ENCODE measurements at regions not wholly inside any gene's neighbourhood (a gene's known extent, or its start where the extent isn't known, plus 50 kb on each side); places are given as distances from the start of the nearest gene placed in this dataset.

- H2BK5ac ChIP-seq (ENCODE audit: low read depth, low read length): no peak overlapping the region
- no peaks in the 10 kb centered on the region for H3K36me3 ChIP-seq (ENCODE audit: control insufficient read depth in 2 of 4, insufficient read depth in 4 of 4, low read length in 3 of 4)
- no peak overlapping the region for H3K23ac ChIP-seq (ENCODE audit: insufficient read length)
- H3K4me2 ChIP-seq (ENCODE audit: insufficient read depth in 1 of 2, low read depth in 2 of 2, low read length in 2 of 2): no peak overlapping the region
- H4K5ac ChIP-seq (ENCODE audit: insufficient read length, low read depth, low read length): no peak overlapping the region
- no peaks in the 10 kb centered on the region for H3K9me3 ChIP-seq (ENCODE audit: insufficient read depth in 2 of 2, low read depth in 1 of 2, low read length in 1 of 2)
- WGBS, 2 experiments (ENCODE audit: extremely low coverage in 1 of 2, insufficient coverage in 1 of 2, insufficient read length in 1 of 2, insufficient replicate concordance in 2 of 2, low coverage in 1 of 2, low lambda C conversion rate in 2 of 2, missing lambda C conversion rate in 1 of 2): 76% methylated on average over 1 of the region's 1 CpG; no CpG with 5 or more reads in 1 of the 2 experiments
- H3K56ac ChIP-seq (replicated peaks; ENCODE audit: insufficient read length, low read depth, low read length): no peak overlapping the region
- no peaks in the 10 kb centered on the region for H3K27me3 ChIP-seq (replicated peaks in 1 of 4; ENCODE audit: control insufficient read depth in 3 of 4, extremely low read depth in 1 of 4, insufficient read depth in 3 of 4, low read length in 3 of 4)
- H3K18ac ChIP-seq (ENCODE audit: extremely low read depth, low read length): no peak overlapping the region
- no peak for FAIRE-seq
- no peak overlapping the region for H4K91ac ChIP-seq (replicated peaks; ENCODE audit: insufficient read length, low read length)
- H3K79me1 ChIP-seq (ENCODE audit: low read depth, low read length): no peaks in the 10 kb centered on the region
- ChIA-PET CTCF (ENCODE audit: partially characterized antibody) (interaction anchor here (1.1 to 1.5 kb wide), 3 partner anchors 13 to 20 kb away, joined by 3 to 4 read pairs (median 3); no protein-coding TSS in a partner anchor), POLR2A (ENCODE audit: partially characterized antibody) (no interaction called here)
- H3K79me2 ChIP-seq (ENCODE audit: control insufficient read depth in 1 of 2, insufficient read depth in 2 of 2, low read length in 2 of 2): no peaks in the 10 kb centered on the region
- H3K4me1 ChIP-seq (replicated peaks in 1 of 4; ENCODE audit: control insufficient read depth in 3 of 4, insufficient read depth in 4 of 4, low read length in 3 of 4): no peaks in the 10 kb centered on the region
- no peak overlapping the region for H3K4me3 ChIP-seq (ENCODE audit: extremely low read depth in 1 of 4, insufficient read depth in 2 of 4, low read depth in 3 of 4, low read length in 4 of 4)
- H2AK5ac ChIP-seq (ENCODE audit: low read depth, low read length): no peak overlapping the region
- H3K9ac ChIP-seq (replicated peaks in 1 of 4; ENCODE audit: extremely low read depth in 1 of 4, low read depth in 3 of 4, low read length in 3 of 4): no peak overlapping the region
- no peak overlapping the region for H3K4ac ChIP-seq (replicated peaks; ENCODE audit: insufficient read length, low read depth, low read length)
- no peaks in the 10 kb centered on the region for H3K23me2 ChIP-seq (ENCODE audit: low read depth, low read length)
- no peaks in the 10 kb centered on the region for H4K20me1 ChIP-seq (replicated peaks in 1 of 2; ENCODE audit: control insufficient read depth in 1 of 2, insufficient read depth in 2 of 2, low read length in 2 of 2)
- no peak for DNase-seq (ENCODE audit: low read depth in 1 of 2, low spot score in 2 of 2)
- H2AFZ ChIP-seq (ENCODE audit: low read length): no peak overlapping the region
- no peak overlapping the region for H3K14ac ChIP-seq (ENCODE audit: insufficient read length)
- H2BK120ac ChIP-seq (replicated peaks; ENCODE audit: low read depth, low read length): no peak overlapping the region
- H4K8ac ChIP-seq (ENCODE audit: extremely low read depth, insufficient read depth, low read length): no peak overlapping the region
- no peak overlapping the region for H2BK12ac ChIP-seq (ENCODE audit: low read depth, low read length)
- no peak overlapping the region for H2BK15ac ChIP-seq (ENCODE audit: low read length)
- no peak overlapping the region for H2BK20ac ChIP-seq (ENCODE audit: low read length)
- no peak overlapping the region for H3K27ac ChIP-seq (ENCODE audit: low read depth, low read length)
- TF ChIP-seq EP300 (IDR thresholded peaks at IDR 0.05; ENCODE audit: borderline replicate concordance in 1 of 2, low read depth in 2 of 2, low read length in 2 of 2) (no peak), MAX (IDR thresholded peaks at IDR 0.05) (no peak), ASH2L (IDR thresholded peaks at IDR 0.05; ENCODE audit: low read length) (no peak), GTF2F1 (IDR thresholded peaks at IDR 0.05; ENCODE audit: borderline replicate concordance, low read depth, low read length) (no peak), NANOG (IDR thresholded peaks at IDR 0.05; ENCODE audit: insufficient read depth, low read depth, low read length, poor library complexity, severe bottlenecking) (no peak), POLR2A (IDR thresholded peaks at IDR 0.05; ENCODE audit: control extremely low read depth in 1 of 2, low read depth in 2 of 2, low read length in 2 of 2) (no peak), SP2 (IDR thresholded peaks at IDR 0.05; ENCODE audit: low read length) (no peak), RFX5 (IDR thresholded peaks at IDR 0.05; ENCODE audit: borderline replicate concordance, low read depth, low read length) (no peak), E2F6 (IDR thresholded peaks at IDR 0.05) (no peak), SIN3A (conservative IDR thresholded peaks at IDR 0.05 in 1 of 2, IDR thresholded peaks at IDR 0.05 in 1 of 2; ENCODE audit: low read depth in 1 of 2, low read length in 2 of 2) (no peak)
- TF ChIP-seq, protein P1, sequence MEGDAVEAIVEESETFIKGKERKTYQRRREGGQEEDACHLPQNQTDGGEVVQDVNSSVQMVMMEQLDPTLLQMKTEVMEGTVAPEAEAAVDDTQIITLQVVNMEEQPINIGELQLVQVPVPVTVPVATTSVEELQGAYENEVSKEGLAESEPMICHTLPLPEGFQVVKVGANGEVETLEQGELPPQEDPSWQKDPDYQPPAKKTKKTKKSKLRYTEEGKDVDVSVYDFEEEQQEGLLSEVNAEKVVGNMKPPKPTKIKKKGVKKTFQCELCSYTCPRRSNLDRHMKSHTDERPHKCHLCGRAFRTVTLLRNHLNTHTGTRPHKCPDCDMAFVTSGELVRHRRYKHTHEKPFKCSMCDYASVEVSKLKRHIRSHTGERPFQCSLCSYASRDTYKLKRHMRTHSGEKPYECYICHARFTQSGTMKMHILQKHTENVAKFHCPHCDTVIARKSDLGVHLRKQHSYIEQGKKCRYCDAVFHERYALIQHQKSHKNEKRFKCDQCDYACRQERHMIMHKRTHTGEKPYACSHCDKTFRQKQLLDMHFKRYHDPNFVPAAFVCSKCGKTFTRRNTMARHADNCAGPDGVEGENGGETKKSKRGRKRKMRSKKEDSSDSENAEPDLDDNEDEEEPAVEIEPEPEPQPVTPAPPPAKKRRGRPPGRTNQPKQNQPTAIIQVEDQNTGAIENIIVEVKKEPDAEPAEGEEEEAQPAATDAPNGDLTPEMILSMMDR (IDR thresholded peaks at IDR 0.05; ENCODE audit: control extremely low read depth in 1 of 3, insufficient read depth in 1 of 3, low read depth in 1 of 3, low read length in 3 of 3): no peak
Measured at GRCh38 chr7:81462672-81463071, 307.2 kb downstream of the HGF start.
